Ascending aorta (tissue), 2 donors: ENCODE measurements at regions not wholly inside any gene's neighbourhood (a gene's known extent, or its start where the extent isn't known, plus 50 kb on each side); places are given as distances from the start of the nearest gene placed in this dataset.

ENCODE experiments used
- DNase-seq, 2 donors: peaks; one replicate each; pipeline ENCODE4 v3.0.0-alpha.2; 2019; ENCODE audit warnings: low spot score in 2 of 2
- H3K27ac ChIP-seq, 2 donors: fragments of 200-600 bp; sonication (generic); one replicate each; pipeline ENCODE4 v1.5.1; 2016 to 2017; ENCODE audit warnings: mild to moderate bottlenecking in 1 of 2
- H3K27me3 ChIP-seq: fragments of 200-600 bp; sonication (generic); one replicate; pipeline ENCODE4 v1.5.1; 2017
- H3K36me3 ChIP-seq, 2 donors: fragments of 200-600 bp; sonication (generic); one replicate each; pipeline ENCODE4 v1.5.1; 2016
- H3K4me1 ChIP-seq, 2 donors: fragments of 200-600 bp; sonication (generic); one replicate each; pipeline ENCODE4 v1.5.1; 2016 to 2017; ENCODE audit warnings: mild to moderate bottlenecking in 1 of 2
- H3K4me3 ChIP-seq, 2 donors: fragments of 200-600 bp; sonication (generic); one replicate each; pipeline ENCODE4 v1.5.1; 2016 to 2017; ENCODE audit warnings: mild to moderate bottlenecking in 1 of 2
- H3K9me3 ChIP-seq, 2 donors: fragments of 200-600 bp; sonication (generic); one replicate each; pipeline ENCODE4 v1.5.1; 2016
- intact Hi-C: fragments of 100-400 bp; cut with DNase I; formaldehyde crosslinking; loops from one replicate; pipeline ENCODE4 v1.15.1; 2023
- TF ChIP-seq, protein P1 (sequence below), 3 experiments: fragments of 200-600 bp in 2 of 3; fragments of 450-650 bp in 1 of 3; sonication (generic) in 2 of 3; IDR thresholded peaks; one replicate each; pipeline ENCODE4 v1.5.1; 2016 to 2019; ENCODE audit warnings: antibody characterized with exemption in 3 of 3, mild to moderate bottlenecking in 1 of 3, moderate library complexity in 1 of 3

DNA sequence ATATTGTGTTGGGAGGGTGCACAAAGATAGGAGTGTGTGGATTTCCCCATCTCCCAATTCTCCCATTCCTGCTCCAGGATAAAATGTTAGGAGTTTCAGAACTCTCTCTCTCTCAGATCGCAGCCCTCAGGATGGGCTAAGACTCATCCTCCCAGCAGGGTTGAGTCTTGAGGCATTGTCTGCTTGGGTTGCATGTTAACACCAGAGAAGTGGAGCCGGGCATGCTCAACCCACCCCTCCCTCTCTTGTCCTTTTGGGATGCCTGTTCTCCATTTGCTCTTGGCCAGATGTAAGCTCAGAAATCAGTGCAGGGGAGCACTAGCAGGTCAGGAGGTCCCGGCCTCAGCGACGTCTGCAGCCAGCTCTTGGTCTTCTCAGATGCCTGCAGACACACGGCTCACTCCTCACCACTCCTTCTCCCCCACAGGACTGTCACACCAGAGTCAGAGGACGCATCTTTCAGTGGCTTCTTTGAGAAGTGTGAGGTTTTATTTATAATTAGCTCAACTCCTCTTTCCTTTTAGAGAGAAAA, 1456.5 kb downstream of the TBC1D22A start:
- Histone ChIP-seq H3K4me3 (no peak overlapping the region), H3K4me1 (no peaks in the 10 kb centered on the region), H3K36me3 (no peaks in the 10 kb centered on the region), H3K27me3 (no peaks in the 10 kb centered on the region), H3K9me3 (no peaks in the 10 kb centered on the region), H3K27ac (no peak overlapping the region)
- intact Hi-C loops = no loop called here
- no peak for DNase-seq
- TF ChIP-seq, protein P1, sequence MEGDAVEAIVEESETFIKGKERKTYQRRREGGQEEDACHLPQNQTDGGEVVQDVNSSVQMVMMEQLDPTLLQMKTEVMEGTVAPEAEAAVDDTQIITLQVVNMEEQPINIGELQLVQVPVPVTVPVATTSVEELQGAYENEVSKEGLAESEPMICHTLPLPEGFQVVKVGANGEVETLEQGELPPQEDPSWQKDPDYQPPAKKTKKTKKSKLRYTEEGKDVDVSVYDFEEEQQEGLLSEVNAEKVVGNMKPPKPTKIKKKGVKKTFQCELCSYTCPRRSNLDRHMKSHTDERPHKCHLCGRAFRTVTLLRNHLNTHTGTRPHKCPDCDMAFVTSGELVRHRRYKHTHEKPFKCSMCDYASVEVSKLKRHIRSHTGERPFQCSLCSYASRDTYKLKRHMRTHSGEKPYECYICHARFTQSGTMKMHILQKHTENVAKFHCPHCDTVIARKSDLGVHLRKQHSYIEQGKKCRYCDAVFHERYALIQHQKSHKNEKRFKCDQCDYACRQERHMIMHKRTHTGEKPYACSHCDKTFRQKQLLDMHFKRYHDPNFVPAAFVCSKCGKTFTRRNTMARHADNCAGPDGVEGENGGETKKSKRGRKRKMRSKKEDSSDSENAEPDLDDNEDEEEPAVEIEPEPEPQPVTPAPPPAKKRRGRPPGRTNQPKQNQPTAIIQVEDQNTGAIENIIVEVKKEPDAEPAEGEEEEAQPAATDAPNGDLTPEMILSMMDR (IDR thresholded peaks at IDR 0.05) = no peak

DNA sequence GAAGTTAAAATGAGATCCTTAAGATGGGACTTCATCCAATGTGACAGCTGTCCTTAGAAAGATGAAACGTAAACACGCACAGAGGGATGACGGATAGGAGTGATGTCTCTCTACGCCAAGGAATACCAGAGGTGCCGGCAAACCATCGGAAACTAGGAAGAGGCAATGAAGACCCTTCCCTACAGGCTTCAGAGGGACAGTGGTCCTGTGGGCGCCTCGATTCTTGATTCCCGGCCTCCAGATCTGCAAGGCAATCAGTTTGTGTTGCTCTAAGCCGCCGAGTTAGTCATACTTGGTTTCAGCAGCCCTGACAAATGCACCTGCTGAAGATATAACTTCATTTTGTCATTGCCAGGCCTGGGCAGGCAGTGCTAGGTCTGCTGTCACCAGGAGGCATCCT, 1455.1 kb downstream of the TBC1D22A start:
- Histone ChIP-seq H3K4me1 (no peaks in the 10 kb centered on the region), H3K9me3 (no peaks in the 10 kb centered on the region), H3K27ac (no peak overlapping the region), H3K27me3 (no peaks in the 10 kb centered on the region), H3K36me3 (no peaks in the 10 kb centered on the region), H3K4me3 (no peak overlapping the region)
- TF ChIP-seq, protein P1 (IDR thresholded peaks at IDR 0.05) = no peak
- intact Hi-C loops = no loop called here
- DNase-seq = no peak

DNA sequence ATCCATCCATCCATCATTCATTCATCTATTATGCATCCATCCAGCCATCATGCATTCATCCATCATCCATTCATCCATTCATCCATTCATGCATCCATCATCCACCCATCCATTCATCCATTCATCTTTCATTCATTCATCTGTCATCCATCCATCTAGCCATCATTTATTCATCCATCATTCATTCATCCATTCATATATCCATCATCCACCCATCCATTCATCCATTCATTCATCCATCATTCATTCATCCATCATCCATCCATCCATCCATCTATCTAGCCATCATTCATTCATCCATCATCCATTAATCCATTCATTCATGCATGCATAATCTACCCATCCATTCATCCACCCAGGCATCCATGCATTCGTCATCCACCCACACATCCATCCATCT, 1450.3 kb downstream of the TBC1D22A start:
- H3K36me3 ChIP-seq = no peaks in the 10 kb centered on the region
- no peaks in the 10 kb centered on the region for H3K9me3 ChIP-seq
- DNase-seq = no peak
- no peak overlapping the region for H3K27ac ChIP-seq
- H3K4me3 ChIP-seq = no peak overlapping the region
- intact Hi-C loops = no loop called here
- TF ChIP-seq, protein P1 (IDR thresholded peaks at IDR 0.05) = no peak
- H3K27me3 ChIP-seq = no peaks in the 10 kb centered on the region
- no peaks in the 10 kb centered on the region for H3K4me1 ChIP-seq

DNA sequence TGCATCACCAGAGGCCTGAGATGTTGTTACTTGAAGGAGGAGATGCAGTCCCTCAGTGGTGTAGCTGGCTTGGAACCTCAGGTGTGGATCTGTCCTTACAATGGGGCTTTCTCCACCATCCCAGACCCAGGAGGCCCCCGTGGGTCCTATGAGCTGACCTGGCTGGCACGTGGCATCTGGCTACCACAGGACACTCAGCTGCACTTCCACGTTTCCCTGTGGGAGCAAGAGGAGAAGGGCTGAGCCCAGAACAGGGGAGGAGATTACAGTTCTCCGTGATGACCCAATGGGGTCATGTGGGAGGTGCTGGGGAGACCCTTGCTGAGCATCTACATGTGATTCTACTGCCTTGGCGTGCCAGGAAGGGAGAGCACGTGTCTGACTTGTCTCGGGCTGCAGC, 1448.4 kb downstream of the TBC1D22A start:
- no peaks in the 10 kb centered on the region for H3K4me1 ChIP-seq
- no peaks in the 10 kb centered on the region for H3K36me3 ChIP-seq
- no peak overlapping the region for H3K4me3 ChIP-seq
- no peak overlapping the region for H3K27ac ChIP-seq
- no peak for DNase-seq
- TF ChIP-seq, protein P1 (IDR thresholded peaks at IDR 0.05) = no peak
- intact Hi-C loops = no loop called here
- H3K27me3 ChIP-seq = no peaks in the 10 kb centered on the region
- H3K9me3 ChIP-seq = no peaks in the 10 kb centered on the region

DNA sequence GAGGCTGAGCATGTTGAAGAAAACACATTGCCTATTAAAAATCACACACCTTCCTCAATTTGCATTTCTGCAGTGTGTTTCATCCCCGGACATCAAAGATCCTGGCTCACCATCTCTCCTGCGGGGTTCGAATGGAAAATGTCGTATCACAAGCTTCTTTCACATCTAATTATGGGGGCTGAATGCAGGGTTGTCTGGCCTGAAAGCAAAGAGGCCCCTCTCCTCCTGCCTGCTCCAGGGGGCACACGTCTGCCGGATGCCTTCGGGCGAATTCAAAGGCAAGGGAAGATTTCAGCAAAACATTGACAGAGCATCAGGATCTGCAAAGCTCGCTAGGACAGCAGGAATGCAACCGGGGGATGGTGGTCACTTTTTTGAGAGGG, 1447.7 kb downstream of the TBC1D22A start:
- Histone ChIP-seq H3K4me1 (no peaks in the 10 kb centered on the region), H3K36me3 (no peaks in the 10 kb centered on the region), H3K9me3 (no peaks in the 10 kb centered on the region), H3K27me3 (no peaks in the 10 kb centered on the region), H3K27ac (no peak overlapping the region), H3K4me3 (no peak overlapping the region)
- TF ChIP-seq, protein P1 (IDR thresholded peaks at IDR 0.05) = no peak
- intact Hi-C loops = no loop called here
- DNase-seq = no peak
